Midbrain (tissue), 1 donor: ENCODE measurements at regions not wholly inside any gene's neighbourhood (a gene's known extent, or its start where the extent isn't known, plus 50 kb on each side); places are given as distances from the start of the nearest gene placed in this dataset.
"Not testable (repeated sequence)": the region's sequence is repeated elsewhere in the genome, so short reads cannot be mapped to it uniquely, and the experiment has no call there.

Experiments
- DNase-seq: peaks from one replicate; lab custom pipeline; 2025; lab: John Stamatoyannopoulos, UW

DNA sequence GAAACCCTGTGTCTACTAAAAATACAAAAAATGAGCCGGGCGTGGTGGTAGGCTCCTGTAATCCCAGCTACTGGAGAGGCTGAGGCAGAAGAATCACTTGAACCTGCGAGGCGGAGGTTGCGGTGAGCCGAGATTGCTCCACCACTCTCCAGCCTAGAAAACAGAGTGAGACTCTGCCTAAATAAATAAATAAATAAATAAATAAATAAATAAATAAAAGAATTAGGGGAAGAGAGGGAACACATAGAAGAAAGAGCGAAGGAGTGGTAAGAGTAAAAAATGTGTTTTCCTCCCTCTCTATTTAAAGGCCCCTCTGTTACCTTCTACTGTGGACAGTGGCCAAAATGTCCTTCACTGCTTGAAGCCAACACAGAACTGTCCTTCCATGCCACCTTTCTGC, 103.9 kb upstream of the SOX21 start:
- no peak for DNase-seq

- no peak for DNase-seq
Measured at GRCh38 chr13:94813920-94814475, 101.7 kb upstream of the SOX21 start.

GRCh38 chr13:94811753-94812152, 99.4 kb upstream of the SOX21 start:
- no peak for DNase-seq

DNA sequence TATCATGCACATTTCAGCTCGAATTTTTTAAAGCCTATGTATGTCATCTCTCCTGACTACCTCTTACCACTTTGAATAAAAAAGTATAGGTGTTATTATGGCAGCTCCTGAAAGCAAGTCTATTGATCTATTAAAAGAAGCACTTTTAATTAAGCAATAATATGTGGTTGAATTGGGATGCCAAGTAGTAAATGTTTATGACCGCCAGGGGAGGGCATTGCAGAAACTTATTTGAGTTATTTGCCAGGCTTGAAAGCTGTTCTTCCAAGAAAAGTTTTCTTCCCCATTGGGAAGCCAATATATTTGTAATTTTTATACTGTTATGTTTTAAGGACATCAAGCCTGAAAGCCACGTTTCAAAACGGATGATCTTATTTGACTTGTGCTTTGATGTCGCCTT, 88.1 kb upstream of the SOX21 start:
- DNase-seq = no peak

- DNase-seq = no peak
Measured at GRCh38 chr13:94799299-94799698, 87.0 kb upstream of the SOX21 start.

GRCh38 chr13:94798738-94799137, 86.4 kb upstream of the SOX21 start:
- no peak for DNase-seq

DNA sequence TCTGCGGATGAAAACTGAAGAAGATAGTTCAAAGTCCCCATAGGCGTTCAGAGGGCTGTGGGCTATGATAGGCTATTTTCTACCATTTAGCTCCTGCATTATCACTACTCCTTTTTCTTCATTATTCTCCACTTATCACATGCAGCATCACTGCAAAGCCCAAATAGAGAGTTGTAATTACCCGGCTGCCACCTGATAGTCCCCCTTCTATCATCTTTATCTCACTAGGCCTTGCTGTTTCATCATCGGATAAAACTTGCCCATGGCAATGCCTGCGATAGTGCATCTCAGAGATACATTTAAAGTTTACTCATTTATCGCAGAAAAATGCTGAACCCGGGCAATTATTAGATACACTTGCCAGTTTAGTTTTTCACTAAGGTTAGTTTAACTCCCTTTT, 82.9 kb upstream of the SOX21 start:
- no peak for DNase-seq

DNA sequence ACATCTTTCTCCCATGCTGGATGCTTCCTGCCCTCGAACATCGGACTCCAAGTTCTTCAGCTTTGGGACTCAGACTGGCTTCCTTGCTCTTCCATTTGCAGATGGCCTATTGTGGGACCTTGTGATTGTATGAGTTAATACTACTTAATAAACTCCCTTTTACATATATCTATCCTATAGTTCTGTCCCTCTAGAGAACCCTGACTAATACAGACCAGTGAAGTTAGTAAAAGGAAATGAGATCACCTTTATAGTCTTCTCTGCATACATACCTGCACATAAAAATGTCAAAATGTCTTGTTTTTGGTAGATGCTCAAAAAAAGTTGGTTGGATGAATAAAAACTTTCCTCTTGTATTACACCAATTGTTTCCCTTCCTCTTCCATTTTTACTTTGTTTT, 73.9 kb upstream of the SOX21 start:
- not testable (repeated sequence) for DNase-seq

GRCh38 chr13:94784066-94784465, 71.7 kb upstream of the SOX21 start:
- no peak for DNase-seq

DNA sequence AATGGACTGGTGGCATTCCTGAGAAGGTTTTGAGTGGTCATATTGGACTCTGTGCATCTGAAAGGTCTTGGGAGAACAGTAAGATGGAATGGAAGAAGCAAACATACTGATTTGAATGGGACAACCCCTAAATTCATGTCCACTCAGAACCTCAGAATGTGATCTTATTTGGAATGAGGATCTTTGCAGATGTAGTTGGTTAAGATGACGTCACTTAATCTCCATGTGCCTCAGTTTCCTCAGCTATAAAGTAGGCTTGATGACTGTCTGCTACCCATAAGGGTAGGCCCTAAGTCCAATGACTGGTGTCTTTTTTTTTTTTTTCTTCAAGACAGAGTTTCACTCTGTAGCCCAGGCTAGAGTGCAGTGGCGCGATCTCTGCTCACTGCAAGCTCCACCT, 71.1 kb upstream of the SOX21 start:
- DNase-seq = no peak

GRCh38 chr13:94780421-94780820, 68.1 kb upstream of the SOX21 start:
- DNase-seq = no peak

GRCh38 chr13:94778986-94779385, 66.6 kb upstream of the SOX21 start:
- DNase-seq = no peak

- DNase-seq = no peak
Measured at GRCh38 chr13:94778585-94778984, 66.2 kb upstream of the SOX21 start.

GRCh38 chr13:94776956-94777355, 64.6 kb upstream of the SOX21 start:
- DNase-seq = no peak

- DNase-seq = no peak
Measured at GRCh38 chr13:94776300-94776699, 64.0 kb upstream of the SOX21 start.

GRCh38 chr13:94765814-94766213, 53.5 kb upstream of the SOX21 start:
- no peak for DNase-seq

DNA sequence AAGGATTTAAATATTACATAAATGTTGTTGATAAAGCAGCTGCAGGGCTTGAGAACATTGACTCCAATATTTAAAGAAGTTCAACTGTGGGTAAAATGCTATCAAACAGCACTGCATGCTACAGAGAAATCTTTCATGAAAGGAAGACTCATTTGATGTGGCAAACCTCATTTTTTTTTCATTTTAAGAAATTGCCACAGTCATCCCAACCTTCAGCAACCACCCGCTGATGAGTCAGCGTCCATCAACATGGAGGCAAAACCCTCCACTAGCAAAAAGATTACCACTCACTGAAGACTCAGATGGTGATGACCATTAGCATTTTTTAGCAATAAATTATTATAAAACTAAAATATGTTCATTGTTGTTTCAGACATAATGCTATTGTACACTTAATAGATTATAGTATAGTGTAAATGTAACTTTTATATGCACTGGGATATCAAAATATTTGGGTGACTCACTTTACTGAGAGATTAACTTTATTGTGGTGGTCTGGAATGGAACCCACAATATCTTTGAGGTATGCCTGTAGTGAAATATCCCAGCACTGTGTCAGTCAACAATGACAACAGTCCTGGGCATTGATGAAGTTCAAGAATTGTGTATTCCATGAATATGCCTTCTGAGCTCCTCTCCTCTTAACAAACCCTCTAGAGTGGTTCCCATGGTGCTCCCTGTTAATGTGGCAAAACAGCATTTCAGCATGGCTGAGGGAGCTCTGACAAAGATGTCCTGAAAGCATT, 52.4 kb upstream of the SOX21 start:
- DNase-seq = no peak
